GM23338 (cell line): ENCODE measurements at regions not wholly inside any gene's neighbourhood (a gene's known extent, or its start where the extent isn't known, plus 50 kb on each side); places are given as distances from the start of the nearest gene placed in this dataset.

Experiments
- ATAC-seq: fragments of 200-7000 bp; cut with Tn5 transposase; 3 replicates; pipeline ENCODE4 v1.9.1; 2020
- DNase-seq: peaks from one replicate; pipeline ENCODE4 v3.0.0-alpha.2; 2015; ENCODE audit warnings: low spot score
- H2AFZ ChIP-seq: fragments of 200-600 bp; sonication (generic); 2 replicates; pipeline ENCODE4 v1.8.0; 2016; ENCODE audit warnings: antibody characterized with exemption, mild to moderate bottlenecking, moderate library complexity
- H3F3A ChIP-seq: fragments of 200-600 bp; sonication (generic); replicated peaks from 2 replicates; pipeline ENCODE4 v1.8.0; 2017; ENCODE audit warnings: antibody characterized with exemption, mixed run types, low read depth
- H3K27ac ChIP-seq: fragments of 200-600 bp; sonication (generic); 2 replicates; pipeline ENCODE4 v1.6.1; 2016; ENCODE audit warnings: low read depth
- H3K27me3 ChIP-seq: fragments of 200-600 bp; sonication (generic); 2 replicates; pipeline ENCODE4 v1.8.0; 2016; ENCODE audit warnings: mild to moderate bottlenecking, mixed run types, moderate library complexity; ENCODE audit not compliant: insufficient read depth
- H3K36me3 ChIP-seq: fragments of 200-600 bp; sonication (generic); 2 replicates; pipeline ENCODE4 v1.8.0; 2016; ENCODE audit warnings: mild to moderate bottlenecking; ENCODE audit not compliant: insufficient read depth
- H3K4me1 ChIP-seq: fragments of 200-600 bp; sonication (generic); 2 replicates; pipeline ENCODE4 v1.8.0; 2016; ENCODE audit warnings: mild to moderate bottlenecking, moderate library complexity; ENCODE audit not compliant: insufficient read depth
- H3K4me2 ChIP-seq: fragments of 200-600 bp; sonication (generic); 2 replicates; pipeline ENCODE4 v1.7.1; 2017; ENCODE audit warnings: mixed run types
- H3K4me3 ChIP-seq: fragments of 200-600 bp; sonication (generic); 2 replicates; pipeline ENCODE4 v1.6.1; 2016; ENCODE audit warnings: mixed run types
- H3K79me2 ChIP-seq: fragments of 200-600 bp; sonication (generic); replicated peaks from 2 replicates; pipeline ENCODE4 v1.8.0; 2017; ENCODE audit warnings: mild to moderate bottlenecking; ENCODE audit not compliant: insufficient read depth
- H3K9me2 ChIP-seq: fragments of 200-600 bp; sonication (generic); 2 replicates; pipeline ENCODE4 v1.8.0; 2017; ENCODE audit not compliant: insufficient read depth
- H4K20me1 ChIP-seq: fragments of 200-600 bp; sonication (generic); replicated peaks from 2 replicates; pipeline ENCODE4 v1.8.0; 2017; ENCODE audit warnings: mild to moderate bottlenecking; ENCODE audit not compliant: insufficient read depth
- H3K27ac Mint-ChIP-seq: 2 replicates; pipeline ENCODE4 v1.8.0; 2020; ENCODE audit warnings: inconsistent platforms, mild to moderate bottlenecking, moderate library complexity, mixed read lengths
- H3K27me3 Mint-ChIP-seq: 3 replicates; pipeline ENCODE4 v1.8.0; 2022; ENCODE audit warnings: low read depth, mild to moderate bottlenecking, moderate library complexity, mixed read lengths, inconsistent platforms; ENCODE audit not compliant: insufficient read depth, poor library complexity
- H3K36me3 Mint-ChIP-seq: 3 replicates; pipeline ENCODE4 v1.8.0; 2021; ENCODE audit warnings: low read depth, mild to moderate bottlenecking, inconsistent platforms, moderate library complexity, mixed read lengths
- H3K4me1 Mint-ChIP-seq: 3 replicates; pipeline ENCODE4 v1.8.0; 2020; ENCODE audit warnings: mild to moderate bottlenecking, inconsistent platforms, mixed read lengths
- H3K4me3 Mint-ChIP-seq: 3 replicates; pipeline ENCODE4 v1.8.0; 2021; ENCODE audit warnings: moderate library complexity, mild to moderate bottlenecking, inconsistent platforms, mixed read lengths
- H3K9me3 Mint-ChIP-seq: 3 replicates; pipeline ENCODE4 v1.8.0; 2020; ENCODE audit warnings: moderate library complexity, mild to moderate bottlenecking, inconsistent platforms, mixed read lengths
- CREB1 ChIP-seq: fragments of 250-450 bp; sonication (Bioruptor Pico); IDR thresholded peaks from 2 replicates; pipeline ENCODE4 v1.5.0; 2020; ENCODE audit warnings: low read depth, mild to moderate bottlenecking, moderate library complexity
- CTCF ChIP-seq, 2 experiments: fragments of 200-600 bp in 1 of 2; sonication (generic) in 1 of 2; conservative IDR thresholded peaks; 2 replicates each; pipeline versions ENCODE4 v1.5.1 to v1.6.1; 2016 to 2017; ENCODE audit warnings: antibody characterized with exemption in 2 of 2, low read depth in 2 of 2, mild to moderate bottlenecking in 2 of 2, moderate library complexity in 1 of 2
- EZH2 ChIP-seq: fragments of 200-600 bp; sonication (generic); IDR thresholded peaks from one replicate; pipeline ENCODE4 v1.8.0; 2017; ENCODE audit warnings: antibody characterized with exemption, mild to moderate bottlenecking, low read depth; ENCODE audit not compliant: unreplicated experiment
- EZH2phosphoT487 ChIP-seq: fragments of 200-600 bp; sonication (generic); IDR thresholded peaks from one replicate; pipeline ENCODE4 v1.8.1; 2018; ENCODE audit warnings: antibody characterized with exemption; ENCODE audit not compliant: unreplicated experiment
- JUNB ChIP-seq: IDR thresholded peaks from one replicate; pipeline ENCODE4 v1.6.1; 2016; ENCODE audit warnings: antibody characterized with exemption; ENCODE audit not compliant: unreplicated experiment
- ZNF462 ChIP-seq: fragments of 250-450 bp; sonication (Bioruptor Pico); IDR thresholded peaks from 2 replicates; pipeline ENCODE4 v1.5.0; 2020; ENCODE audit warnings: mild to moderate bottlenecking, moderate library complexity
- TF ChIP-seq, protein P1 (sequence below): IDR thresholded peaks from 2 replicates; pipeline ENCODE4 v1.6.1; 2016; ENCODE audit warnings: antibody characterized with exemption

- Mint-ChIP-seq H3K36me3 (peaks cover 5% of the 10 kb centered on the region; the same call in 1 of the 3 replicates), H3K27me3 (no peaks in the 10 kb centered on the region), H3K4me3 (no peak overlapping the region), H3K27ac (no peak overlapping the region), H3K4me1 (peaks cover 16% of the 10 kb centered on the region), H3K9me3 (peaks cover 11% of the 10 kb centered on the region; the same call in 1 of the 3 replicates)
- Histone ChIP-seq H3K27me3 (no peaks in the 10 kb centered on the region), H3K4me2 (peak overlapping the region; percentile 18; the same call in 1 of the 2 replicates), H4K20me1 (no peaks in the 10 kb centered on the region), H3K27ac (no peak overlapping the region), H3K9me2 (no peaks in the 10 kb centered on the region), H3K4me1 (no peaks in the 10 kb centered on the region), H3K79me2 (no peaks in the 10 kb centered on the region), H3K4me3 (no peak overlapping the region), H2AFZ (no peak overlapping the region), H3K36me3 (no peaks in the 10 kb centered on the region), H3F3A (no peaks in the 10 kb centered on the region)
- peak; percentile 11 for DNase-seq
- ATAC-seq = no peak
- TF ChIP-seq CTCF (conservative IDR thresholded peaks at IDR 0.05; ENCODE audit: low read depth in 2 of 2) = no peak
- no peak for TF ChIP-seq EZH2phosphoT487
- peak; percentile 62; the same call in 1 of the 2 replicates for TF ChIP-seq ZNF462 (CRISPR knock-in tag)
- no peak for TF ChIP-seq CREB1 (CRISPR knock-in tag)
- TF ChIP-seq JUNB = no peak
- TF ChIP-seq, protein P1, sequence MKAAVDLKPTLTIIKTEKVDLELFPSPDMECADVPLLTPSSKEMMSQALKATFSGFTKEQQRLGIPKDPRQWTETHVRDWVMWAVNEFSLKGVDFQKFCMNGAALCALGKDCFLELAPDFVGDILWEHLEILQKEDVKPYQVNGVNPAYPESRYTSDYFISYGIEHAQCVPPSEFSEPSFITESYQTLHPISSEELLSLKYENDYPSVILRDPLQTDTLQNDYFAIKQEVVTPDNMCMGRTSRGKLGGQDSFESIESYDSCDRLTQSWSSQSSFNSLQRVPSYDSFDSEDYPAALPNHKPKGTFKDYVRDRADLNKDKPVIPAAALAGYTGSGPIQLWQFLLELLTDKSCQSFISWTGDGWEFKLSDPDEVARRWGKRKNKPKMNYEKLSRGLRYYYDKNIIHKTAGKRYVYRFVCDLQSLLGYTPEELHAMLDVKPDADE = no peak
- TF ChIP-seq EZH2 = no peak
These were observed 118.7 kb upstream of the NUDT7 start for GRCh38 chr16:77603656-77604055.
